DOHH2 (cell line): ENCODE measurements at regions not wholly inside any gene's neighbourhood (a gene's known extent, or its start where the extent isn't known, plus 50 kb on each side); places are given as distances from the start of the nearest gene placed in this dataset.

ENCODE experiments used
- H3F3A ChIP-seq: fragments of 200-600 bp; sonication (generic), shearing (Covaris generic); 2 replicates; pipeline ENCODE4 v1.6.0; 2016; ENCODE audit warnings: antibody characterized with exemption, mild to moderate bottlenecking; ENCODE audit not compliant: control insufficient read depth, insufficient read depth
- H3K27ac ChIP-seq: fragments of 200-600 bp; sonication (generic); 2 replicates; pipeline ENCODE4 v1.5.1; 2014; ENCODE audit warnings: low read depth, mild to moderate bottlenecking, low read length, moderate library complexity
- H3K27me3 ChIP-seq: fragments of 200-600 bp; sonication (generic); 2 replicates; pipeline ENCODE4 v1.6.1; 2014; ENCODE audit warnings: mild to moderate bottlenecking, low read length, mixed read lengths; ENCODE audit not compliant: control insufficient read depth
- H3K36me3 ChIP-seq: fragments of 200-600 bp; sonication (generic); 2 replicates; pipeline ENCODE4 v1.6.1; 2014; ENCODE audit warnings: mild to moderate bottlenecking, low read length, moderate library complexity, mixed read lengths; ENCODE audit not compliant: control insufficient read depth
- H3K4me1 ChIP-seq: fragments of 200-600 bp; sonication (generic); 2 replicates; pipeline ENCODE4 v1.6.1; 2014; ENCODE audit warnings: mild to moderate bottlenecking, low read length, mixed read lengths; ENCODE audit not compliant: control insufficient read depth
- H3K4me2 ChIP-seq: fragments of 200-600 bp; sonication (generic); 2 replicates; pipeline ENCODE4 v1.6.0; 2014; ENCODE audit warnings: mild to moderate bottlenecking, low read length, moderate library complexity
- H3K4me3 ChIP-seq: fragments of 200-600 bp; sonication (generic); 2 replicates; pipeline ENCODE4 v1.5.1; 2014; ENCODE audit warnings: mild to moderate bottlenecking, low read length, mixed read lengths
- H3K79me2 ChIP-seq: fragments of 200-600 bp; sonication (generic); 2 replicates; pipeline ENCODE4 v1.6.1; 2014; ENCODE audit warnings: mild to moderate bottlenecking, low read length, mixed read lengths; ENCODE audit not compliant: control insufficient read depth
- H3K9me2 ChIP-seq: fragments of 200-600 bp; sonication (generic); replicated peaks from 2 replicates; pipeline ENCODE4 v1.6.1; 2014; ENCODE audit warnings: mild to moderate bottlenecking, low read length, mixed read lengths; ENCODE audit not compliant: control insufficient read depth
- H3K9me3 ChIP-seq: fragments of 200-600 bp; sonication (generic); 2 replicates; pipeline ENCODE4 v1.6.1; 2014; ENCODE audit warnings: antibody characterized with exemption, low read length, mixed read lengths; ENCODE audit not compliant: control insufficient read depth, insufficient read depth
- H4K20me1 ChIP-seq: fragments of 200-600 bp; sonication (generic); 2 replicates; pipeline ENCODE4 v1.6.0; 2014; ENCODE audit warnings: low read depth, mild to moderate bottlenecking, antibody characterized with exemption, low read length, moderate library complexity; ENCODE audit not compliant: control insufficient read depth, insufficient read depth
- CTCF ChIP-seq: fragments of 200-600 bp; sonication (generic); IDR thresholded peaks from one replicate; pipeline ENCODE4 v1.5.1; 2014; ENCODE audit warnings: antibody characterized with exemption, mild to moderate bottlenecking, low read depth, low read length; ENCODE audit not compliant: poor library complexity, severe bottlenecking
- EZH2phosphoT487 ChIP-seq: fragments of 200-600 bp; sonication (generic); IDR thresholded peaks from 2 replicates; pipeline ENCODE4 v1.6.1; 2017; ENCODE audit warnings: borderline replicate concordance, mild to moderate bottlenecking, antibody characterized with exemption, low read length, moderate library complexity, mixed read lengths

GRCh38 chr6:138663892-138664291 lies 109.7 kb upstream of the CCDC28A start:
- Histone ChIP-seq H3K27ac (no peak overlapping the region), H3K4me3 (no peak overlapping the region), H3K9me2 (no peaks in the 10 kb centered on the region), H3K36me3 (no peaks in the 10 kb centered on the region), H3K4me1 (no peaks in the 10 kb centered on the region), H3K79me2 (no peaks in the 10 kb centered on the region), H3K4me2 (no peak overlapping the region), H3K27me3 (no peaks in the 10 kb centered on the region), H3F3A (no peaks in the 10 kb centered on the region), H3K9me3 (no peaks in the 10 kb centered on the region), H4K20me1 (no peaks in the 10 kb centered on the region)
- TF ChIP-seq EZH2phosphoT487 (no peak), CTCF (no peak)

DNA sequence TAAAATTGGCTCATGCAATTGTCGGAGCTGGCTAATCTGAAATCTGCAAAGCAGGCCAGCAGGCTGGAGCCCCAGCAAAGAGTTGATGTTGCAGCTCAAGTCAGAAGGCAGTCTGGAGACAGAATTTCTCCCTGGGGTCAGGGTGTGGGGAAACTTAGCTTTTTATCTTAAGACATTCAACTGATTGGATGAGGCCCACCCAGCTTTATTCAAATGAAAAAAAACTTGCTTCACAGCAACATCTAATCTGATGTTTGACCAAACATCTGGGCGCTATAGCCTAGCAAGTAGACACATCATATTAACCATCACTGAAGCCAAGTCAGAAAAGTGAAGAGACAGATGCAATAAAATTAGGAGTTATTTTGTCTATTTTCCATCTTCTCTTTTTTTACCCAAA lies 108.8 kb upstream of the CCDC28A start:
- Histone ChIP-seq H3K4me1 (no peaks in the 10 kb centered on the region), H3F3A (no peaks in the 10 kb centered on the region), H3K4me2 (no peak overlapping the region), H3K27ac (no peak overlapping the region), H4K20me1 (no peaks in the 10 kb centered on the region), H3K9me3 (no peaks in the 10 kb centered on the region), H3K9me2 (no peaks in the 10 kb centered on the region), H3K79me2 (no peaks in the 10 kb centered on the region), H3K27me3 (no peaks in the 10 kb centered on the region), H3K4me3 (no peak overlapping the region), H3K36me3 (no peaks in the 10 kb centered on the region)
- TF ChIP-seq EZH2phosphoT487 = no peak
- no peak for TF ChIP-seq CTCF

GRCh38 chr6:138666636-138667035 lies 106.9 kb upstream of the CCDC28A start:
- Histone ChIP-seq H3K9me2 (no peaks in the 10 kb centered on the region), H3K27ac (no peak overlapping the region), H3K27me3 (no peaks in the 10 kb centered on the region), H3K36me3 (no peaks in the 10 kb centered on the region), H3K4me2 (no peak overlapping the region), H3F3A (no peaks in the 10 kb centered on the region), H4K20me1 (no peaks in the 10 kb centered on the region), H3K79me2 (no peaks in the 10 kb centered on the region), H3K4me3 (no peak overlapping the region), H3K9me3 (no peaks in the 10 kb centered on the region), H3K4me1 (no peaks in the 10 kb centered on the region)
- TF ChIP-seq EZH2phosphoT487 (no peak), CTCF (no peak)

- no peak overlapping the region for H3K4me3 ChIP-seq
- H3K79me2 ChIP-seq = no peaks in the 10 kb centered on the region
- TF ChIP-seq CTCF (no peak), EZH2phosphoT487 (no peak)
These were observed 106.2 kb upstream of the CCDC28A start for GRCh38 chr6:138667408-138667807.

More at GRCh38 chr6:138667408-138667807, 106.2 kb upstream of the CCDC28A start:
- Histone ChIP-seq H4K20me1 (no peaks in the 10 kb centered on the region), H3K4me1 (no peaks in the 10 kb centered on the region), H3K27me3 (no peaks in the 10 kb centered on the region), H3K36me3 (no peaks in the 10 kb centered on the region), H3K9me2 (no peaks in the 10 kb centered on the region), H3K9me3 (no peaks in the 10 kb centered on the region), H3K27ac (no peak overlapping the region), H3K4me2 (no peak overlapping the region), H3F3A (no peaks in the 10 kb centered on the region)
